ENCODE measurements at regions not wholly inside any gene's neighbourhood (a gene's known extent, or its start where the extent isn't known, plus 50 kb on each side); places are given as distances from the start of the nearest gene placed in this dataset.
"Not testable (repeated sequence)": the region's sequence is repeated elsewhere in the genome, so short reads cannot be mapped to it uniquely, and the experiment has no call there.

DNA sequence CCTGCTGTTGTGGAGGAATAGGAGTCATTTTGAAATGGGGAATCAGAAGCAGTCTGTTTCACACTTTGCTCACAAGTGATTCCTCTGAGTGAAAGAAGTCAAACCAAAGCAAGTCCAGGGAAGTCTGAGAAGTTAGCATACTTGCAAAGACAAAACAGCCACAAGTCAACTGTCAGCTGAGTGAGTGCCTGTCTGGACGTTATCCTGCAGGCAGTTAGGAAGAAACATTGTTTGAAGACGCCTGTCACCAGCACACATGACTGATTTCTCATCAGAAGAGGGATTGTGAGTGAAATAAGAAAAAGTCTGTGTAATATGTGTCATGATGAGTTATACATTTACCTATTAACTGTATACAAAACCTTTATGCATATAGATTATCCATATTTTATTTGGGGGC is 153.5 kb downstream of the KCNRG start:
- Histone ChIP-seq H3K27me3 (ENCODE audit: control insufficient read depth, insufficient read depth, low read length) (no peaks in the 10 kb centered on the region), H3K9ac (ENCODE audit: low read depth, low read length) (no peak overlapping the region), H3K9me3 (ENCODE audit: control insufficient read depth, insufficient read depth, low read length) (no peaks in the 10 kb centered on the region), H3K36me3 (ENCODE audit: control insufficient read depth, insufficient read depth, low read length) (no peaks in the 10 kb centered on the region), H3K4me3 (ENCODE audit: low read depth, low read length) (no peak overlapping the region), H3K4me1 (ENCODE audit: control insufficient read depth, insufficient read depth, low read length) (no peaks in the 10 kb centered on the region)

DNA sequence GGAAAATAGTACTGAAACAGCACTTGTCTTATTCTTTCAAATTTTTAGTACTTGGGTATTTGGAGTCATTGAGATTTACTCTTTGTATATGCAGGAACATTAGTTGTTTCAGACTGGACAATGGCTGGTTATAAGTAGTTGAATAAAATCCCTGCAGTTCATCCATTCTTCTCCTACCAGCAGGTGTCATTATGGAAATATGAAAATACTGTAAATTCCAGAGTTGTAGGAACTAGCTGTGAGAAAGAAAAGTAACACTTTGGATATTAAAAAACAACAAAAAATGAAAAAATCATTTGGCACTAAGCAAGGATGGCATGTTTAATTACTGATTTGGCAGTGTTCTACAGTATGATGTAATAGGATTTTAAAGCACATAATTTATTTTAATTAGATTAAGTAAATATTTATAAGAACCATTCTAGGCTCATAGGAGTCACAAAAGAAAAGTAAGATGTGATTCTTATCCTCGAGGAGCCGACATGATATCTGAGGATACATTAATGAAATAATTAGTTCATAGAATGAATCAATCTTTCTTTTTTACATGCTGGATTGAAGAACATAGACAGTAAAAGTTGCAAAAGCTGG is 155.3 kb downstream of the KCNRG start:
- H3K4me1 ChIP-seq (ENCODE audit: control insufficient read depth, insufficient read depth, low read length): no peaks in the 10 kb centered on the region
- H3K36me3 ChIP-seq (ENCODE audit: control insufficient read depth, insufficient read depth, low read length): no peaks in the 10 kb centered on the region
- H3K27me3 ChIP-seq (ENCODE audit: control insufficient read depth, insufficient read depth, low read length): no peaks in the 10 kb centered on the region
- H3K4me3 ChIP-seq (ENCODE audit: low read depth, low read length): no peak overlapping the region
- H3K9ac ChIP-seq (ENCODE audit: low read depth, low read length): no peak overlapping the region
- H3K9me3 ChIP-seq (ENCODE audit: control insufficient read depth, insufficient read depth, low read length): no peaks in the 10 kb centered on the region

DNA sequence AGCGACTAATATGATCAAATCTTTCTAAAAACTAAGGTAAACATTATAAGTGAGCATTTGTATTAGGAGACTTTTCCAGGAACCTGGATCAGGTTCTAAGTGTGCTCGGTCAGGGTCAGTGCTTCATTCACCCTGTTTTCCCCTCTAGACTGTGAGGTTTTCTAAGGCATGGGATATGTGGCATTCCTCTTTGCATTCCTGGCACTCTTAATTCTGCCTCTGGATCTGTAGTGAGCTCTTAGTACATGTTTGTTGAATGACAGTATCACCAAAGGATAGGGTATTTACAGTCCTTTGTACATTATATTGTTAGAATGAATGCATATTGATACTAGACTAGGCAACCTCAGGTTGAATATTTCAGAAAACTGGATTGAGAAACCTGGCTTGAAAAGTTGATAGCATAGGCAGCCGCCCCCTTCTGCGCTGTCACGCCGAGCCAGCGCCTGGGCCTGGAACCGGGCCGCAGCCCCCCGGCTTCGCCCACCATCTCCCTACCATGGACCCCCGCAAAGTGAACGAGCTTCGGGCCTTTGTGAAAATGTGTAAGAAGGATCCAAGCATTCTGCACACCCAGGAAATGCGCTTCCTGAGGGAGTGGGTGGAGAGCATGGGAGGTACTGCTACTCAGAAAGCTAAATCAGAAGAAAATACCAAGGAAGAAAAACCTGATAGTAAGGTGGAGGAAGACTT is 156.5 kb downstream of the KCNRG start:
- Histone ChIP-seq H3K9me3 (ENCODE audit: control insufficient read depth, insufficient read depth, low read length) (no peaks in the 10 kb centered on the region), H3K9ac (ENCODE audit: low read depth, low read length) (no peak overlapping the region), H3K27me3 (ENCODE audit: control insufficient read depth, insufficient read depth, low read length) (no peaks in the 10 kb centered on the region), H3K4me1 (ENCODE audit: control insufficient read depth, insufficient read depth, low read length) (no peaks in the 10 kb centered on the region), H3K4me3 (ENCODE audit: low read depth, low read length) (no peak overlapping the region), H3K36me3 (ENCODE audit: control insufficient read depth, insufficient read depth, low read length) (no peaks in the 10 kb centered on the region)

DNA sequence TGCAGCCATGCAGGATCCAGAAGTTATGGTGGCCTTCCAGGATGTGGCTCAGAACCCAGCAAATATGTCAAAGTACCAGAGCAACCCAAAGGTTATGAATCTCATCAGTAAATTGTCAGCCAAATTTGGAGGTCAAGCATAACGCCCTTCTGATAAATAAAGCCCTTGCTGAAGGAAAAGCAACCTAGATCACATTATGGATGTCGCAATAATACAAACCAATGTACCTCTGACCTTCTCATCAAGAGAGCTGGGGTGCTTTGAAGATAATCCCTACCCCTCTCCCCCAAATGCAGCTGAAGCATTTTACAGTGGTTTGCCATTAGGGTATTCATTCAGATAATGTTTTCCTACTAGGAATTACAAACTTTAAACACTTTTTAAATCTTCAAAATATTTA is 157.8 kb downstream of the KCNRG start:
- not testable (repeated sequence) for H3K27me3 ChIP-seq (ENCODE audit: control insufficient read depth, insufficient read depth, low read length); H3K36me3 ChIP-seq (ENCODE audit: control insufficient read depth, insufficient read depth, low read length); H3K9ac ChIP-seq (ENCODE audit: low read depth, low read length); H3K9me3 ChIP-seq (ENCODE audit: control insufficient read depth, insufficient read depth, low read length); H3K4me1 ChIP-seq (ENCODE audit: control insufficient read depth, insufficient read depth, low read length); H3K4me3 ChIP-seq (ENCODE audit: low read depth, low read length)

DNA sequence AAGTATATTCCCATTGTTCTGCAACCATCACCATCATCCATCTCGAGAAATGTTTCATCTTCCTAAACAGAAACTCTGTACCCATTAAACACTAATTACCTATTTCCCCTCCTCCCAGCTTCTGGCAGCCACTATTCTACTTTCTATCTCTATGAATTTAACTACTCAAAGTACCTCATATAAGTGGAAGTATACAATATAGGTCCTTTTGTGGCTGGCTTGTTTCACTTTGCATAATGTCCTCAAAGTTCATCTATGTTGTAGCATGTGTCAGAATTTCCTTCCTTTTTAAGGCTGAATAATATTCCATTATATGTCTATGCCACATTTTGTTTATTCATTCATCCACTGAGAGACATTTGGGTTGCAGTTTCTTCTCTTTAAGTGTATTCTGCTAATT is 159.4 kb downstream of the KCNRG start:
- Histone ChIP-seq H3K27me3 (ENCODE audit: control insufficient read depth, insufficient read depth, low read length) (no peaks in the 10 kb centered on the region), H3K9ac (ENCODE audit: low read depth, low read length) (no peak overlapping the region), H3K4me1 (ENCODE audit: control insufficient read depth, insufficient read depth, low read length) (no peaks in the 10 kb centered on the region), H3K36me3 (ENCODE audit: control insufficient read depth, insufficient read depth, low read length) (no peaks in the 10 kb centered on the region), H3K9me3 (ENCODE audit: control insufficient read depth, insufficient read depth, low read length) (no peaks in the 10 kb centered on the region), H3K4me3 (ENCODE audit: low read depth, low read length) (no peak overlapping the region)

DNA sequence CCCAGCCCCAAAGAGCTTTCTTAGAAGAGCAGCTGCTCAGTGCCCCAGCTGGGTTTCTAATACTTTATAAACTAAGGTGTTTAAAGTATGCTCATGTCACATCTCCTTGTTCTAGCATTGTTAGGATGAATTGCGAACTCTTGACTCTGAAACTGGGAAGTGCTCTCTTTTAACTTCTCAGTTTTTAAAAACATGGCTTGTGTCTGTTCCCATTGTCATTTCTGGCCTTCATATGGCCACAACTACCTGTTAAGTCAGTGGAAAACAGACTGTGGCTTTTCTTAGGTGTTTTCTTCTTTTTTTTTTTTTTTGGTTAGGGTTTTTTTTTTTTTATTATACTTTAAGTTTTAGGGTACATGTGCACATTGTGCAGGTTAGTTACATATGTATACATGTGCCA is 164.7 kb downstream of the KCNRG start:
- no peak overlapping the region for H3K4me3 ChIP-seq (ENCODE audit: low read depth, low read length)
- no peak overlapping the region for H3K9ac ChIP-seq (ENCODE audit: low read depth, low read length)
- H3K9me3 ChIP-seq (ENCODE audit: control insufficient read depth, insufficient read depth, low read length): no peaks in the 10 kb centered on the region
- H3K27me3 ChIP-seq (ENCODE audit: control insufficient read depth, insufficient read depth, low read length): no peaks in the 10 kb centered on the region
- H3K4me1 ChIP-seq (ENCODE audit: control insufficient read depth, insufficient read depth, low read length): no peaks in the 10 kb centered on the region
- no peaks in the 10 kb centered on the region for H3K36me3 ChIP-seq (ENCODE audit: control insufficient read depth, insufficient read depth, low read length)

DNA sequence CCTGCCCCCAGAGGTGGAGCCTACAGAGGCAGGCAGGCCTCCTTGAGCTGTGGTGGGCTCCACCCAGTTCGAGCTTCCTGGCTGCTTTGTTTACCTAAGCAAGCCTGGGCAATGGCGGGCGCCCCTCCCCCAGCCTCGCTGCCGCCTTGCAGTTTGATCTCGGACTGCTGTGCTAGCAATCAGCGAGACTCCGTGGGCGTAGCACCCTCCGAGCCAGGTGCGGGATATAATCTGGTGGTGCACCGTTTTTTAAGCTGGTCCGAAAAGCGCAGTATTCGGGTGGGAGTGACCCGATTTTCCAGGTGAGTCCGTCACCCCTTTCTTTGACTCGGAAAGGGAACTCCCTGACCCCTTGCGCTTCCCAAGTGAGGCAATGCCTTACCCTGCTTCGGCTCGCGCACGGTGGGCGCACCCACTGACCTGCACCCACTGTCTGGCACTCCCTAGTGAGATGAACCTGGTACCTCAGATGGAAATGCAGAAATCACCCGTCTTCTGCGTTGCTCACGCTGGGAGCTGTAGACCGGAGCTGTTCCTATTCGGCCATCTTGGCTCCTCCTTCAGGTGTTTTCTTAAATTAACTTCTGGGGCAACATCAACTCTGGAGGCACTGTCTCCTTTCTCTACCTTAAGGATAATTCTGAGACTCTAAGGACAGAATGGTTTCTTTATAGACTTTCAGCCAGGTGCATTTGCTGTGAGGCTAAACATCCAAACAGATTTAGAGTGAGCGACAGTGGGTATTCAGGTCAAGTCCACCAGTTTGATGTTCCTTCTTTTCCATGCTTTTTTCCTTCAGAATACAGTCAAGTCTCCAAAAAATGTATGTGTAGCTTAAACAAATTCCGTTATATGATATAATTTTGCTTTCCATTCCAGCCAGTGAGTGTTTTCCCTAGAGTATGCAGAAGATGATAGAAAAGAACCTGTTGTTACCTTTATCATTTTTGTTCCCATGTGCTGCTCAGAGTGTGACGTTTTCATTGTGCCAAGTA is 170.8 kb downstream of the KCNRG start:
- H3K9ac ChIP-seq (ENCODE audit: low read depth, low read length): peak overlapping the region; percentile 1
- not testable (repeated sequence) for H3K36me3 ChIP-seq (ENCODE audit: control insufficient read depth, insufficient read depth, low read length); H3K4me1 ChIP-seq (ENCODE audit: control insufficient read depth, insufficient read depth, low read length); H3K9me3 ChIP-seq (ENCODE audit: control insufficient read depth, insufficient read depth, low read length); H3K27me3 ChIP-seq (ENCODE audit: control insufficient read depth, insufficient read depth, low read length)
- peak overlapping the region; percentile 42 for H3K4me3 ChIP-seq (ENCODE audit: low read depth, low read length)

DNA sequence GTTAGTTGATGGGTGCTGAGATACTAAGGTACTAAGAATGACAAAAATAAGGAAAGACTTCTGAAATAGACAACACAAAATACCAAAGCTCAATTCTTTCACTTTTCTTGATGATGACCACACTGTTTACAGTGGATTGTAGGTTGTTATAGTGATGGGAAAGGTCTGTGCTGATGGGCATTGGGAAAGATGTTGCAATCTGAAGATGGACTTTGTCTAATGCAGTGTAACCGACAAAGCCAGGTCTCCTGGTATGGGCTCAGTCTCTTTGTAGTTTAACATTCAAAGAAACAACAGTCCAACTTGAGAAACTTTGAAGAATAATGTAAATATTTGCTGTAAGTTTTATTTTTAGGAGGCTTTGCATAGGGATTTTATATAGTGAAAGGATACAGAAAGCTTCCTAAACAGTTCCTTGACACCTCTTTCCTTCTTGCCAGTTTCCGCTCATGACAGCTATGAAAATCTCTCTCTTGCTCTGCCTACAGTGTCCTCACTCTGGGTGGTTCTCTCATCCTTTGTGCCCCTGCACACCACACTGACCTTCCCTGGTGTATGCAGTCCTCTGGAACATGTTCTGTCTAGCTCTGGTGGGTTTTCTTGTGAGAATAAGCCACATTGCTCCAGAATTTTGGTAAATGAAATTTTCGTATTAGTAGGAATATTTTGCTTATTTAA is 172.2 kb downstream of the KCNRG start:
- H3K9ac ChIP-seq (ENCODE audit: low read depth, low read length): no peak overlapping the region
- no peaks in the 10 kb centered on the region for H3K36me3 ChIP-seq (ENCODE audit: control insufficient read depth, insufficient read depth, low read length)
- no peak overlapping the region for H3K4me3 ChIP-seq (ENCODE audit: low read depth, low read length)
- no peaks in the 10 kb centered on the region for H3K27me3 ChIP-seq (ENCODE audit: control insufficient read depth, insufficient read depth, low read length)
- H3K4me1 ChIP-seq (ENCODE audit: control insufficient read depth, insufficient read depth, low read length): peaks cover 2% of the 10 kb centered on the region
- no peaks in the 10 kb centered on the region for H3K9me3 ChIP-seq (ENCODE audit: control insufficient read depth, insufficient read depth, low read length)

DNA sequence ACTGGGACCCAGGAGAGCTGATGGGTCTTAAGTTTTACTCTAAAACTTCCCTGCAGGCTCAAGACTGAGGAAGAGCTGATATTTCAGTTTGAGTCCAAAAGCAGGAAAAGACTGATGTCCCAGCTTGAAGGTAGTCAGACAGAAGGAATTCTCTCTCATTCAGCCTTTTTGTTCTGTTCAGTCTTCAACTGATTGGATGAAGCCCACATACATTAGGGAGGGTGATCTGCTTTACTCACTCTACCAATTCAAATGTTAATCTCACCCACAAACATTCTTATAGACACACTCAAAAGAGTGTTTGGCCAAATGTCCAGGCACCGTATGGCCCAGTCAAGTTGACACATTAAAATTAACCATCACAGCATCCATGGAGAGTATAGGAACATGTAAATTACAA is 173.5 kb downstream of the KCNRG start:
- H3K9me3 ChIP-seq (ENCODE audit: control insufficient read depth, insufficient read depth, low read length): no peaks in the 10 kb centered on the region
- H3K27me3 ChIP-seq (ENCODE audit: control insufficient read depth, insufficient read depth, low read length): no peaks in the 10 kb centered on the region
- H3K9ac ChIP-seq (ENCODE audit: low read depth, low read length): no peak overlapping the region
- H3K36me3 ChIP-seq (ENCODE audit: control insufficient read depth, insufficient read depth, low read length): no peaks in the 10 kb centered on the region
- H3K4me3 ChIP-seq (ENCODE audit: low read depth, low read length): no peak overlapping the region
- peaks cover 2% of the 10 kb centered on the region for H3K4me1 ChIP-seq (ENCODE audit: control insufficient read depth, insufficient read depth, low read length)

DNA sequence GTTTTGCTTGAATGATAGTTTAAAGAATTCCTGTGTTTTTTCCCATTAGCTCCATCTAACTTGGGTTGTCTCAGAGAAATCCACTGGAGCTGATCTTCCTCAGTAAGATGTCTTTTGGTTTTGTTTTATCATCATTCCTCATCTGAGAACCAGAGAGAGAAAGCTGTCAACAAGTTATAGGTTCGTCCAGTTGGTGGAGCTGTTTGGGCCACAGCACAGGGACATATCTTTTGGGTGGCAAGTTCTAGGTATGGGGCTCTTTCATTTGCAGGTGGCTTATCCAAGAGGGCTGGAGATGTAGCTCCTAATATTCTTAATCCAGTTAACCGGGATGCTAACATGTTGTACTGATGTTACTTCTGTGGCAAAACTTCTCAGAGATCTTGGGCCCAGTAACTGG is 174.2 kb downstream of the KCNRG start:
- H3K27me3 ChIP-seq (ENCODE audit: control insufficient read depth, insufficient read depth, low read length): no peaks in the 10 kb centered on the region
- H3K4me3 ChIP-seq (ENCODE audit: low read depth, low read length): no peak overlapping the region
- no peak overlapping the region for H3K9ac ChIP-seq (ENCODE audit: low read depth, low read length)
- H3K36me3 ChIP-seq (ENCODE audit: control insufficient read depth, insufficient read depth, low read length): no peaks in the 10 kb centered on the region
- no peaks in the 10 kb centered on the region for H3K9me3 ChIP-seq (ENCODE audit: control insufficient read depth, insufficient read depth, low read length)
- peaks cover 2% of the 10 kb centered on the region for H3K4me1 ChIP-seq (ENCODE audit: control insufficient read depth, insufficient read depth, low read length)

DNA sequence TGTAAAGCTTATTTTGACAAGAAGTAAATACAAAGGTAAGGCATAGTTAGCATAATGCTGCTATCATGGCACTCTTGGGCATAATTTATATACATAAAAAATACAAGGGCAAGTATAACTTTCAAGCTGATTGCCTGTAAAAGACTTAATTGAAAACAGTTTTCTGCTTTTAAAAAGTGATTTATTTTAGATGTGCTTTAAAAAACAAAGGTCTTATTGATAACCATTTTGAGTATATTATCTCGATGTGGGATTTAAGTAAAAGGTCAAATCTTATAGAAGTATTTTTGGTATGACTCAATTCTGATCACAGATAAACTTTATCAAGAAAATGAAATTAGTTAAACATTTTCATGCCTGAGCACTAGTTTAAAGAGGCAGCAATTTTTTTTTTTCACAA is 175.8 kb downstream of the KCNRG start:
- Histone ChIP-seq H3K36me3 (ENCODE audit: control insufficient read depth, insufficient read depth, low read length) (no peaks in the 10 kb centered on the region), H3K4me3 (ENCODE audit: low read depth, low read length) (no peak overlapping the region), H3K9me3 (ENCODE audit: control insufficient read depth, insufficient read depth, low read length) (no peaks in the 10 kb centered on the region), H3K4me1 (ENCODE audit: control insufficient read depth, insufficient read depth, low read length) (peaks cover 2% of the 10 kb centered on the region), H3K27me3 (ENCODE audit: control insufficient read depth, insufficient read depth, low read length) (no peaks in the 10 kb centered on the region), H3K9ac (ENCODE audit: low read depth, low read length) (no peak overlapping the region)

Data from iPS-15b (cell line).